ENCODE measurements at regions not wholly inside any gene's neighbourhood (a gene's known extent, or its start where the extent isn't known, plus 50 kb on each side); places are given as distances from the start of the nearest gene placed in this dataset.

- Histone ChIP-seq H3K9me3 (ENCODE audit: control insufficient read depth in 2 of 2, low read length in 2 of 2) (no peaks in the 10 kb centered on the region), H3K4me3 (ENCODE audit: low read length in 2 of 2) (no peak overlapping the region), H3K27me3 (ENCODE audit: control insufficient read depth in 2 of 2, insufficient read depth in 2 of 2, low read length in 2 of 2) (no peaks in the 10 kb centered on the region), H3K4me1 (ENCODE audit: control insufficient read depth in 2 of 2, insufficient read depth in 2 of 2, low read length in 2 of 2) (no peaks in the 10 kb centered on the region), H3K36me3 (ENCODE audit: control insufficient read depth in 2 of 2, insufficient read depth in 2 of 2, low read length in 2 of 2) (no peaks in the 10 kb centered on the region), H3K27ac (ENCODE audit: low read depth in 2 of 2, low read length in 2 of 2) (no peak overlapping the region), H3K9ac (ENCODE audit: low read depth in 1 of 2, low read length in 2 of 2) (no peak overlapping the region)
These were observed 84.9 kb downstream of the ZC3H11B start for GRCh38 chr1:219527994-219528393.

GRCh38 chr1:219526074-219526473 lies 86.8 kb downstream of the ZC3H11B start:
- no peak overlapping the region for H3K4me3 ChIP-seq (ENCODE audit: low read length in 2 of 2)
- H3K9ac ChIP-seq (ENCODE audit: low read depth in 1 of 2, low read length in 2 of 2): no peak overlapping the region

DNA sequence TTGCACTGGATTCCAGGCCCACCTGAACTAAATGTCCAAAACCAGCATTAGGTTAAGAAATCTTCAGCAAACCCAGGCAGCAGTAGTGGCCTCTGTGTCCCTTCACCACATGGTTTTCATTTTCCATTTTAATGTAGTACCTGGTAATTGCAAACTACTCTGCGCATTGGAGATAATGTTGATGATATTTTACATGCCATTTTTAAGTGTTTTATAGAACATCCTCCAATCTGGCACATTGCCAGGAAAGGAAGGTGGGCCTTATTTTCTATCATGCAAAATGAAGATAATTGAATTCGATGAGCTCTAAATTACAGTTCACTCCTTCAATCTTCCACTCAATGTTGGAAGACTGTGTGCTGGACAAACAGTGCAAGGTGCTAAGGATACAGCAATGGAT lies 89.5 kb downstream of the ZC3H11B start:
- no peak overlapping the region for H3K9ac ChIP-seq (ENCODE audit: low read depth in 1 of 2, low read length in 2 of 2)
- no peak overlapping the region for H3K4me3 ChIP-seq (ENCODE audit: low read length in 2 of 2)
- H3K27me3 ChIP-seq (ENCODE audit: control insufficient read depth in 2 of 2, insufficient read depth in 2 of 2, low read length in 2 of 2): no peaks in the 10 kb centered on the region
- no peaks in the 10 kb centered on the region for H3K9me3 ChIP-seq (ENCODE audit: control insufficient read depth in 2 of 2, low read length in 2 of 2)
- H3K27ac ChIP-seq (ENCODE audit: low read depth in 2 of 2, low read length in 2 of 2): no peak overlapping the region
- no peaks in the 10 kb centered on the region for H3K36me3 ChIP-seq (ENCODE audit: control insufficient read depth in 2 of 2, insufficient read depth in 2 of 2, low read length in 2 of 2)
- no peaks in the 10 kb centered on the region for H3K4me1 ChIP-seq (ENCODE audit: control insufficient read depth in 2 of 2, insufficient read depth in 2 of 2, low read length in 2 of 2)

More at GRCh38 chr1:219526074-219526473, 86.8 kb downstream of the ZC3H11B start:
- no peaks in the 10 kb centered on the region for H3K36me3 ChIP-seq (ENCODE audit: control insufficient read depth in 2 of 2, insufficient read depth in 2 of 2, low read length in 2 of 2)
- no peaks in the 10 kb centered on the region for H3K4me1 ChIP-seq (ENCODE audit: control insufficient read depth in 2 of 2, insufficient read depth in 2 of 2, low read length in 2 of 2)
- H3K9me3 ChIP-seq (ENCODE audit: control insufficient read depth in 2 of 2, low read length in 2 of 2): no peaks in the 10 kb centered on the region
- no peak overlapping the region for H3K27ac ChIP-seq (ENCODE audit: low read depth in 2 of 2, low read length in 2 of 2)
- no peaks in the 10 kb centered on the region for H3K27me3 ChIP-seq (ENCODE audit: control insufficient read depth in 2 of 2, insufficient read depth in 2 of 2, low read length in 2 of 2)

GRCh38 chr1:219521325-219521724 lies 91.6 kb downstream of the ZC3H11B start:
- Histone ChIP-seq H3K27ac (ENCODE audit: low read depth in 2 of 2, low read length in 2 of 2) (no peak overlapping the region), H3K9me3 (ENCODE audit: control insufficient read depth in 2 of 2, low read length in 2 of 2) (no peaks in the 10 kb centered on the region), H3K36me3 (ENCODE audit: control insufficient read depth in 2 of 2, insufficient read depth in 2 of 2, low read length in 2 of 2) (no peaks in the 10 kb centered on the region), H3K4me1 (ENCODE audit: control insufficient read depth in 2 of 2, insufficient read depth in 2 of 2, low read length in 2 of 2) (no peaks in the 10 kb centered on the region), H3K27me3 (ENCODE audit: control insufficient read depth in 2 of 2, insufficient read depth in 2 of 2, low read length in 2 of 2) (no peaks in the 10 kb centered on the region), H3K4me3 (ENCODE audit: low read length in 2 of 2) (no peak overlapping the region), H3K9ac (ENCODE audit: low read depth in 1 of 2, low read length in 2 of 2) (no peak overlapping the region)

GRCh38 chr1:219520241-219520640 lies 92.7 kb downstream of the ZC3H11B start:
- Histone ChIP-seq H3K9ac (ENCODE audit: low read depth in 1 of 2, low read length in 2 of 2) (no peak overlapping the region), H3K4me3 (ENCODE audit: low read length in 2 of 2) (no peak overlapping the region), H3K9me3 (ENCODE audit: control insufficient read depth in 2 of 2, low read length in 2 of 2) (no peaks in the 10 kb centered on the region), H3K4me1 (ENCODE audit: control insufficient read depth in 2 of 2, insufficient read depth in 2 of 2, low read length in 2 of 2) (no peaks in the 10 kb centered on the region), H3K27ac (ENCODE audit: low read depth in 2 of 2, low read length in 2 of 2) (no peak overlapping the region), H3K36me3 (ENCODE audit: control insufficient read depth in 2 of 2, insufficient read depth in 2 of 2, low read length in 2 of 2) (no peaks in the 10 kb centered on the region), H3K27me3 (ENCODE audit: control insufficient read depth in 2 of 2, insufficient read depth in 2 of 2, low read length in 2 of 2) (no peaks in the 10 kb centered on the region)

GRCh38 chr1:219518907-219519248 lies 94.0 kb downstream of the ZC3H11B start:
- Histone ChIP-seq H3K9me3 (ENCODE audit: control insufficient read depth in 2 of 2, low read length in 2 of 2) (no peaks in the 10 kb centered on the region), H3K4me1 (ENCODE audit: control insufficient read depth in 2 of 2, insufficient read depth in 2 of 2, low read length in 2 of 2) (no peaks in the 10 kb centered on the region), H3K27me3 (ENCODE audit: control insufficient read depth in 2 of 2, insufficient read depth in 2 of 2, low read length in 2 of 2) (no peaks in the 10 kb centered on the region), H3K36me3 (ENCODE audit: control insufficient read depth in 2 of 2, insufficient read depth in 2 of 2, low read length in 2 of 2) (no peaks in the 10 kb centered on the region), H3K27ac (ENCODE audit: low read depth in 2 of 2, low read length in 2 of 2) (no peak overlapping the region), H3K9ac (ENCODE audit: low read depth in 1 of 2, low read length in 2 of 2) (no peak overlapping the region), H3K4me3 (ENCODE audit: low read length in 2 of 2) (no peak overlapping the region)

DNA sequence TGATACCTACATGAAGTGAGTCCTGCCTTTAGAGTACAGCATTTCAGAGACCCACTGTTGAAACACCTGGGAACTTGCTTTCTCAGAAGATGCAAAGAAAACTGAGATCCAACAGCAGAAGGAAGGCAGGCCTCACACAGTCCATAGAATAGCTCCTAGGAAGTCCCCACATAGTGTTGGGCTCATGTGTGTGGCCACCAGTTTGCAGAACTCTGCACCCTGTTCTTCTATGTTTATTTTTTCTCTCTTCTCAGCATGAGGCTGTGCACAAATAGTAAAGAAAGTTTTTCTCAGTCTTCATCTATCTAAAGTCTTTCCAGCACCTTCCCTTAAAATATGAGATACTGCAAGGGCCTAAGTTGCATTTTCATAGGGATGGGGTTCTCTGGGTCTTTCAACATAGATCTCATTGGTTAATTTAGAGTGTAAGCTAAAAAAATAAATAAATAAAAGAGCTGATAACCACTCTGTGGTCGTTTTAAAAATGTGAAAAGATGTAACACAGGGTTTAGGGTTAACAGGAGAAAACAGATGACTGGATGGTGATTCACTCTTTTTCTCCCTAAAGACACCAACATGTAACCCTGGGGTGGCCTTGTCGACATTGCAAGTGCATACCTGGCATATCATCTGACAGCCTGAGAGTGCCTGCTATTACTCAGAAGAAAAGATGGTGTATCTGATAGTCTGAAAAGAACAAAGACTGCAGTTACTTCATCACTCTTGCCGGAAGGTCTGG lies 94.6 kb downstream of the ZC3H11B start:
- H3K27ac ChIP-seq (ENCODE audit: low read depth in 2 of 2, low read length in 2 of 2): no peak overlapping the region
- H3K4me3 ChIP-seq (ENCODE audit: low read length in 2 of 2): no peak overlapping the region
- H3K4me1 ChIP-seq (ENCODE audit: control insufficient read depth in 2 of 2, insufficient read depth in 2 of 2, low read length in 2 of 2): no peaks in the 10 kb centered on the region
- H3K36me3 ChIP-seq (ENCODE audit: control insufficient read depth in 2 of 2, insufficient read depth in 2 of 2, low read length in 2 of 2): no peaks in the 10 kb centered on the region
- H3K27me3 ChIP-seq (ENCODE audit: control insufficient read depth in 2 of 2, insufficient read depth in 2 of 2, low read length in 2 of 2): no peaks in the 10 kb centered on the region
- H3K9me3 ChIP-seq (ENCODE audit: control insufficient read depth in 2 of 2, low read length in 2 of 2): no peaks in the 10 kb centered on the region
- H3K9ac ChIP-seq (ENCODE audit: low read depth in 1 of 2, low read length in 2 of 2): no peak overlapping the region

- Histone ChIP-seq H3K36me3 (ENCODE audit: control insufficient read depth in 2 of 2, insufficient read depth in 2 of 2, low read length in 2 of 2) (no peaks in the 10 kb centered on the region), H3K9ac (ENCODE audit: low read depth in 1 of 2, low read length in 2 of 2) (no peak overlapping the region), H3K4me1 (ENCODE audit: control insufficient read depth in 2 of 2, insufficient read depth in 2 of 2, low read length in 2 of 2) (no peaks in the 10 kb centered on the region), H3K27ac (ENCODE audit: low read depth in 2 of 2, low read length in 2 of 2) (no peak overlapping the region), H3K4me3 (ENCODE audit: low read length in 2 of 2) (no peak overlapping the region), H3K27me3 (ENCODE audit: control insufficient read depth in 2 of 2, insufficient read depth in 2 of 2, low read length in 2 of 2) (no peaks in the 10 kb centered on the region), H3K9me3 (ENCODE audit: control insufficient read depth in 2 of 2, low read length in 2 of 2) (no peaks in the 10 kb centered on the region)
These were observed 95.9 kb downstream of the ZC3H11B start for GRCh38 chr1:219517031-219517430.

DNA sequence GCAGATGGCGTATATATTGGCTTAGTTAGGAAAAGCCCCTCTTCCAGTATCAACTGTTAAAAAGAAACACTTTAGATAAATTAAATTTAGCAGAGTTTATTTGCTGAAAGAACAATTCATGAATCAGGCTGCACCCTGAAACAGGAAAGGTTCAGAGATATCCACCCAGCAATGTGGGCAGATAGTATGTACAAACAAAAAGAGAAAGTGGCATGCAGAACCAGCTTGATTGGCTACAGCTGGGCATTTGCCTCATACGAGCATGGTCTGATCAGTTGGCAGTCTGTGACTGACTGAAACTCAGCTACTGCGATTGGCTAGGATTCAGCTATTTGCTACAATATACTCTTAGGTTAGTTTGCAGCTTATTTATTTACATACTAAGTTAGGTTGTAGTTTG lies 98.2 kb downstream of the ZC3H11B start:
- Histone ChIP-seq H3K9me3 (ENCODE audit: control insufficient read depth in 2 of 2, low read length in 2 of 2) (no peaks in the 10 kb centered on the region), H3K4me1 (ENCODE audit: control insufficient read depth in 2 of 2, insufficient read depth in 2 of 2, low read length in 2 of 2) (no peaks in the 10 kb centered on the region), H3K9ac (ENCODE audit: low read depth in 1 of 2, low read length in 2 of 2) (no peak overlapping the region), H3K27me3 (ENCODE audit: control insufficient read depth in 2 of 2, insufficient read depth in 2 of 2, low read length in 2 of 2) (no peaks in the 10 kb centered on the region), H3K36me3 (ENCODE audit: control insufficient read depth in 2 of 2, insufficient read depth in 2 of 2, low read length in 2 of 2) (no peaks in the 10 kb centered on the region), H3K27ac (ENCODE audit: low read depth in 2 of 2, low read length in 2 of 2) (no peak overlapping the region), H3K4me3 (ENCODE audit: low read length in 2 of 2) (no peak overlapping the region)

GRCh38 chr1:219507437-219507836 lies 105.5 kb downstream of the ZC3H11B start:
- no peak overlapping the region for H3K4me3 ChIP-seq (ENCODE audit: low read length in 2 of 2)

GRCh38 chr1:219506936-219507335 lies 106.0 kb downstream of the ZC3H11B start:
- no peak overlapping the region for H3K4me3 ChIP-seq (ENCODE audit: low read length in 2 of 2)
- no peaks in the 10 kb centered on the region for H3K9me3 ChIP-seq (ENCODE audit: control insufficient read depth in 2 of 2, low read length in 2 of 2)
- no peaks in the 10 kb centered on the region for H3K36me3 ChIP-seq (ENCODE audit: control insufficient read depth in 2 of 2, insufficient read depth in 2 of 2, low read length in 2 of 2)
- no peak overlapping the region for H3K27ac ChIP-seq (ENCODE audit: low read depth in 2 of 2, low read length in 2 of 2)
- no peak overlapping the region for H3K9ac ChIP-seq (ENCODE audit: low read depth in 1 of 2, low read length in 2 of 2)
- no peaks in the 10 kb centered on the region for H3K27me3 ChIP-seq (ENCODE audit: control insufficient read depth in 2 of 2, insufficient read depth in 2 of 2, low read length in 2 of 2)
- no peaks in the 10 kb centered on the region for H3K4me1 ChIP-seq (ENCODE audit: control insufficient read depth in 2 of 2, insufficient read depth in 2 of 2, low read length in 2 of 2)

More at GRCh38 chr1:219507437-219507836, 105.5 kb downstream of the ZC3H11B start:
- no peak overlapping the region for H3K9ac ChIP-seq (ENCODE audit: low read depth in 1 of 2, low read length in 2 of 2)
- H3K4me1 ChIP-seq (ENCODE audit: control insufficient read depth in 2 of 2, insufficient read depth in 2 of 2, low read length in 2 of 2): no peaks in the 10 kb centered on the region
- H3K27me3 ChIP-seq (ENCODE audit: control insufficient read depth in 2 of 2, insufficient read depth in 2 of 2, low read length in 2 of 2): no peaks in the 10 kb centered on the region
- no peaks in the 10 kb centered on the region for H3K9me3 ChIP-seq (ENCODE audit: control insufficient read depth in 2 of 2, low read length in 2 of 2)
- H3K36me3 ChIP-seq (ENCODE audit: control insufficient read depth in 2 of 2, insufficient read depth in 2 of 2, low read length in 2 of 2): no peaks in the 10 kb centered on the region
- H3K27ac ChIP-seq (ENCODE audit: low read depth in 2 of 2, low read length in 2 of 2): no peak overlapping the region

All from mucosa of rectum (tissue), 2 donors.